ENCODE measurements at regions not wholly inside any gene's neighbourhood (a gene's known extent, or its start where the extent isn't known, plus 50 kb on each side); places are given as distances from the start of the nearest gene placed in this dataset.

DNA sequence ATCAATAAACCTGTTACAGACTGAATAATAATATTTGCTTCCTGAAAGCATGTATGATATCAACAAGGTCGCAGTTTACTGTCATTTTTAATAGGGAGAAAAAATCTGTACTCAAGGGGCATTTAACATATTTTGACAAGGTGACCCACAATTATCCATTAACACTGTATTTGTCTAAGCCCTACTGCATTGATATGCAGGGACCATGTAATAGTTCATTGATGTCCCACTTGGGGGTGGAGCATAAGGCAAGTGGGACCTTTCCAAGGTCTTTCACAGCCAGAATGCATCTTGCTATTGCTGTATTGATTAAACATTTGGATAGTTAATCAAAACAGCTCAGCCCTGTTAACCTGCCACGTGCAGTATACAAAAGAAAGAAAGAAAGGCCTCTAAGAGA is 502.0 kb downstream of the NR2F1-AS1 start:
- H3K27ac ChIP-seq, result no peak overlapping the region
- TF ChIP-seq ZFX (IDR thresholded peaks at IDR 0.05; ENCODE audit: borderline replicate concordance), result no peak
- TF ChIP-seq, protein P1, sequence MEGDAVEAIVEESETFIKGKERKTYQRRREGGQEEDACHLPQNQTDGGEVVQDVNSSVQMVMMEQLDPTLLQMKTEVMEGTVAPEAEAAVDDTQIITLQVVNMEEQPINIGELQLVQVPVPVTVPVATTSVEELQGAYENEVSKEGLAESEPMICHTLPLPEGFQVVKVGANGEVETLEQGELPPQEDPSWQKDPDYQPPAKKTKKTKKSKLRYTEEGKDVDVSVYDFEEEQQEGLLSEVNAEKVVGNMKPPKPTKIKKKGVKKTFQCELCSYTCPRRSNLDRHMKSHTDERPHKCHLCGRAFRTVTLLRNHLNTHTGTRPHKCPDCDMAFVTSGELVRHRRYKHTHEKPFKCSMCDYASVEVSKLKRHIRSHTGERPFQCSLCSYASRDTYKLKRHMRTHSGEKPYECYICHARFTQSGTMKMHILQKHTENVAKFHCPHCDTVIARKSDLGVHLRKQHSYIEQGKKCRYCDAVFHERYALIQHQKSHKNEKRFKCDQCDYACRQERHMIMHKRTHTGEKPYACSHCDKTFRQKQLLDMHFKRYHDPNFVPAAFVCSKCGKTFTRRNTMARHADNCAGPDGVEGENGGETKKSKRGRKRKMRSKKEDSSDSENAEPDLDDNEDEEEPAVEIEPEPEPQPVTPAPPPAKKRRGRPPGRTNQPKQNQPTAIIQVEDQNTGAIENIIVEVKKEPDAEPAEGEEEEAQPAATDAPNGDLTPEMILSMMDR (IDR thresholded peaks at IDR 0.05), result no peak

DNA sequence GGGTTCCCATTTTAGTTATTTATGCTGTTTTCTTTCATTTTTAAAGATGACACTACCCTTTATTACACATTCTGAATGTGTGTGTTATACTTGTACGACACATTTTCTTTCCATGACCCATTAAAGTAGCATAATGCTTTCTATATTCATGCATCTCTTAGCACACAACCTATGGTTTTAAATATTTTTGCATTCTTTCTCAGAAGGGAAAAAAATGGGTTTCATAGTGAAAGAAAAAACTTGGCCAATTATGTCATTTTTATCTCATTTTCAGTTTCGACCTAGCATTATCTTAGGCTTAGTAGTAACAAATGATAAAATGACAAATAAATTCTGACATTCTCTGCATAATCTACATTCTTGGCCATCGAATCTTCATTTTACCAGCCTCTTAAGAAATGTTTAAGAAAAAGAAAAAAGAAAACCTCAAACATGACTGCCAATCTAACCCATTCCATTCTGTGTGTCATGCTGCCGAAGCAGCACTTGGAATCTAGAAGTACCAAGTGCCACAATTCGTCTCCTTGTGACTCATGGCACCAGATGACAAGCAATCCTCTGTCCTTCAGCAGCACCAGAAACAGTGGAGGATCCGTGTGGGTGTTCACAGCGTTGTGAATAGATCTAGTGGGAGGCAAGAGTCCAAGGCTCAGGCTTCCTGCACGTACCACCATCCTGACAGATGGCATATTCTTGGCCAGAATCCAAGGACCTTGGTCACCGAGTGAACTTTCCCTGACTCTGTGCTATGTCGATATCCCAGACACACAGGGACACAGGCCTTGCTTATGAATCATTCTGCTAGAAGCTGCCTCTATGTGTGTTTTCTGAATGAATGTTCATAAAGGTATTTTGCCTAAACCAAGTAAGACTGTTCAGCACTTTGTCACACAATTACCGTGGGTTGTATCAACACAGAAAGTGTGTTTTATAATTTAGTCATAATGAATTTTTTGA is 502.7 kb downstream of the NR2F1-AS1 start:
- no peak overlapping the region for H3K27ac ChIP-seq
- TF ChIP-seq ZFX (IDR thresholded peaks at IDR 0.05; ENCODE audit: borderline replicate concordance), result no peak
- TF ChIP-seq, protein P1 (IDR thresholded peaks at IDR 0.05), result no peak

DNA sequence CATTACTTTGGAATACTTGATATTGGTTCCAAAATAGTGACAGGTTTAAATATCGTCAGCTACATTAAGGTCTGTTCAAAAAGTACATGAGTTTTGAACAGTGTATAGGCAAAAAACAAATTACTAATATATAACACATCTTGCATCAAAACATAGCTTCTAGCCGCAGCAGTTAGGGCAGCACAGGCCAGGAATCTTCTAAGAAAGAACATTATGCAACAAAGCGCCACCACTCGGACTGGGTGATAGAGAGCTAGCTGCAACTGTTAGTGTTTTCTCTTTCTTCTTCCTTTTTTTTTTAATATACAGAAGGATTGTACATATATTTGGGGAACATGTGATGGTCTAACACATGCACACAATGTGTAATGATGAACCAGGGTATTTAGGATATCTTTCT is 504.5 kb downstream of the NR2F1-AS1 start:
- H3K27ac ChIP-seq, result no peak overlapping the region
- TF ChIP-seq, protein P1 (IDR thresholded peaks at IDR 0.05), result no peak
- no peak for TF ChIP-seq ZFX (IDR thresholded peaks at IDR 0.05; ENCODE audit: borderline replicate concordance)

DNA sequence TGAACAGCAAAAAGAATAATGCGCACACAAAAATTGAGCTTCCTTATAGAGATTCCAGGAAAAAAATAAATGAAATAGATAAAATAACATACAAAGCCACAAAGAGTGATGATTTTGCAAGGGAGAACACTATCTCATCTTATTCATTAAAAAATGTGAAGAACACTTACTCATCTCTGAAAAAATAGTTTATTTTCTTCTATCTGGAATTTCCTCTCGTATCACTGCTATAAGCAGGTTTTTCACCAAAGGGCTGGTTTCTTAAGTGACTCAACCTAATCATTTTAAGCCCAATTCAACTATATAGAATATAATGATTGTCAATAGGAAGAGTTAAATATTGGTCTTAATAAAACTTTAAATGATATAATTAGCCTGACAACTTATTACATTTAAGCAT is 504.9 kb downstream of the NR2F1-AS1 start:
- no peak overlapping the region for H3K27ac ChIP-seq
- TF ChIP-seq ZFX (IDR thresholded peaks at IDR 0.05; ENCODE audit: borderline replicate concordance), result no peak
- TF ChIP-seq, protein P1 (IDR thresholded peaks at IDR 0.05), result no peak

DNA sequence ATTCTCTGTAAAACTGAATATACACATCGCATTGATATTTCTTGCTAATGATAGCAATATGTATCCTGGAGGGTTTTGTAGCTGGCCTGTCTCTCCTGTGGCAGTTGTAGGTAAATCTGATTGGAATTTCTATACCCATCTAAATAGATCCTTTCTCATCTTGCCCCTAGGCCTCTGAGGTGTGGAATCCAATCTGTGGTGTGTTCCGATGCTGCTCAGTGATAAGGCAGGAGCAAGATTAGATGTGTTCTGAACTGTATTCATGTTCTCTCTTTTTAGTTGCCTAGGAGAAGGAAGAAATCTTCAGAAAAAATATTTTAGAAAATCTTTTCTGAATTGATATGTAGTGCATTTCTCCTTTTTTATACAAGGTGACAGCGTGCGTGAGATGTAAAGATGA is 507.5 kb downstream of the NR2F1-AS1 start:
- TF ChIP-seq, protein P1 (IDR thresholded peaks at IDR 0.05), result no peak
- no peak for TF ChIP-seq ZFX (IDR thresholded peaks at IDR 0.05; ENCODE audit: borderline replicate concordance)
- H3K27ac ChIP-seq, result no peak overlapping the region

DNA sequence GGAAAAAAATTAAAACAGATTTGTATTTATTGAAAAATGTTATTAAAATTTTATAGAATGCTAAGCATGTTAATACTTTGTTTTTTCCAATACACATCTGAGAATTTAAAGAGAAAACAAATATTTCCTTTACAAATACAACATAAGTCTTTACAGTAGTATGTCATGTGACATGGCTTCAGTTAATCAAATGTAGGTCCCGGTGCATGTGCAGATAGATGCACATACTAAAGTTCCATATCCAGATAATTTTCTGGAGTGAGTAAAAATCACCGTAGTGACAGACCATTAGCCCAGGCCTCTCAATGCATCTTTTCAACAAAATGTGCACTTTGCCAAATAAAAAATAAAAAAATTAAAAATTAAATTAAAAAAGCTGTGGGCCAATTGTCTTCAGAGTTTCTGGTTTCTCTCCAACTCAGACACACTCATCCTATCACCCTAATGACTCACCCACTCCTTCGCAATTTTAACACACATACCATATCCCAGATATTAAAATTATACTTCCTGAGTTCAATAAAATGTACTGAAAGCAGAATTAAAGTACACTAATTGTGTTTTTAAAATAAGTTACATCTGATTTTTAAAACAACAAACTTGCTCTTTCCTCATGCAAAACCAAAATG is 508.1 kb downstream of the NR2F1-AS1 start:
- H3K27ac ChIP-seq, result no peak overlapping the region
- no peak for TF ChIP-seq ZFX (IDR thresholded peaks at IDR 0.05; ENCODE audit: borderline replicate concordance)
- TF ChIP-seq, protein P1 (IDR thresholded peaks at IDR 0.05), result no peak

DNA sequence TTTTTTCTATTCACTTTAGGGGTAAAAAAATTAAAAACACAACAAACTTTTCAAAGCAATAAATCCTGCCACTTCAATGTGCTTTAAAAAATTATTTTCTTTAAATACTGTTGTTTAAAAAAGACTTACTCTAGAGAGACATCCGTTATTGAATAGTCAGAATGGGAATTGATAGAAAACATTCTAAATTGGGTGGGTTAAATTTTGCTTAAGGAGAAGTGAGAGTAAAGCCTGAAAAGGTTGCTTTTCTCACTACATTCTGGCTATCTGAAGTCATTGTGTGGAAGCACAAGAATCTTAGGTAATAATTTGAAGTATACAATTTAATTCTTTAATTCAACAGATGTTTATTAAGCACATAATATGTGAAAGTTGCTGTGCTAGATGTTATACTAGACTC is 509.3 kb downstream of the NR2F1-AS1 start:
- peak overlapping the region; percentile 87 for H3K27ac ChIP-seq
- TF ChIP-seq, protein P1 (IDR thresholded peaks at IDR 0.05), result no peak
- no peak for TF ChIP-seq ZFX (IDR thresholded peaks at IDR 0.05; ENCODE audit: borderline replicate concordance)
